Liver (tissue), 8 donors: ENCODE measurements at regions not wholly inside any gene's neighbourhood (a gene's known extent, or its start where the extent isn't known, plus 50 kb on each side); places are given as distances from the start of the nearest gene placed in this dataset.

Source experiments
- DNase-seq: peaks from one replicate; pipeline ENCODE4 v3.0.0-alpha.2; 2017; ENCODE audit warnings: low spot score
- H3K27ac ChIP-seq, 2 donors: one replicate each; pipeline ENCODE4 v1.7.0; 2013; ENCODE audit warnings: inconsistent platforms in 2 of 2, low read length in 2 of 2, control low read depth in 1 of 2, low read depth in 1 of 2, mild to moderate bottlenecking in 1 of 2
- H3K27me3 ChIP-seq, 4 donors: one replicate each; pipeline versions ENCODE4 v1.6.1 to v1.7.0; 2013; ENCODE audit warnings: low read length in 3 of 4, inconsistent platforms in 1 of 4, mild to moderate bottlenecking in 1 of 4, moderate library complexity in 1 of 4; ENCODE audit not compliant: control insufficient read depth in 4 of 4, insufficient read depth in 4 of 4
- H3K36me3 ChIP-seq, 4 donors: one replicate each; pipeline versions ENCODE4 v1.6.1 to v1.7.0; 2013; ENCODE audit warnings: low read length in 3 of 4, mild to moderate bottlenecking in 3 of 4, low read depth in 1 of 4, moderate library complexity in 1 of 4; ENCODE audit not compliant: control insufficient read depth in 4 of 4, insufficient read depth in 3 of 4
- H3K4me1 ChIP-seq, 4 donors: one replicate each; pipeline versions ENCODE4 v1.6.1 to v1.7.0; 2013; ENCODE audit warnings: low read length in 3 of 4, mild to moderate bottlenecking in 3 of 4, moderate library complexity in 1 of 4; ENCODE audit not compliant: control insufficient read depth in 4 of 4, insufficient read depth in 4 of 4
- H3K4me3 ChIP-seq, 3 donors: one replicate each; pipeline versions ENCODE4 v1.6.1 to v1.7.0; 2013; ENCODE audit warnings: low read length in 3 of 3, control low read depth in 1 of 3, low read depth in 1 of 3, mild to moderate bottlenecking in 1 of 3
- H3K9ac ChIP-seq, 2 donors: one replicate each; pipeline ENCODE4 v1.7.0; 2013; ENCODE audit warnings: low read length in 2 of 2, mild to moderate bottlenecking in 2 of 2, moderate library complexity in 2 of 2, control low read depth in 1 of 2, low read depth in 1 of 2
- H3K9me3 ChIP-seq, 4 donors: one replicate each; pipeline versions ENCODE4 v1.6.1 to v1.7.0; 2013; ENCODE audit warnings: low read length in 3 of 4; ENCODE audit not compliant: control insufficient read depth in 4 of 4
- EGR1 ChIP-seq, 2 donors: IDR thresholded peaks; 2 replicates each; pipeline ENCODE4 v1.6.1; 2016 to 2018; ENCODE audit warnings: antibody characterized with exemption in 2 of 2, low read depth in 2 of 2
- FOXA1 ChIP-seq: IDR thresholded peaks from 2 replicates; pipeline ENCODE4 v1.6.1; 2016; ENCODE audit warnings: antibody characterized with exemption
- FOXA2 ChIP-seq: IDR thresholded peaks from 2 replicates; pipeline ENCODE4 v1.6.1; 2016; ENCODE audit warnings: antibody characterized with exemption
- GABPA ChIP-seq, 2 donors: IDR thresholded peaks in 1 of 2; conservative IDR thresholded peaks in 1 of 2; 2 replicates each; pipeline ENCODE4 v1.6.1; 2016; ENCODE audit warnings: antibody characterized with exemption in 2 of 2, mild to moderate bottlenecking in 1 of 2, moderate library complexity in 1 of 2
- HNF4A ChIP-seq, 2 donors: conservative IDR thresholded peaks; 2 replicates each; pipeline ENCODE4 v1.6.1; 2016; ENCODE audit warnings: antibody characterized with exemption in 2 of 2, mild to moderate bottlenecking in 2 of 2
- HNF4G ChIP-seq: IDR thresholded peaks from 2 replicates; pipeline ENCODE4 v1.6.1; 2016; ENCODE audit warnings: antibody characterized with exemption
- JUND ChIP-seq, 2 donors: IDR thresholded peaks; 2 replicates each; pipeline ENCODE4 v1.6.1; 2016; ENCODE audit warnings: antibody characterized with exemption in 2 of 2
- NR2F2 ChIP-seq: IDR thresholded peaks from 2 replicates; pipeline ENCODE4 v1.6.1; 2016; ENCODE audit warnings: antibody characterized with exemption
- RXRA ChIP-seq, 2 donors: IDR thresholded peaks; 2 replicates each; pipeline ENCODE4 v1.6.1; 2017 to 2018; ENCODE audit warnings: antibody characterized with exemption in 2 of 2, mild to moderate bottlenecking in 1 of 2
- SP1 ChIP-seq: IDR thresholded peaks from 2 replicates; pipeline ENCODE4 v1.6.1; 2018; ENCODE audit warnings: antibody characterized with exemption, mild to moderate bottlenecking
- TAF1 ChIP-seq: conservative IDR thresholded peaks from 2 replicates; pipeline ENCODE4 v1.6.1; 2016; ENCODE audit warnings: antibody characterized with exemption, mild to moderate bottlenecking
- YY1 ChIP-seq: IDR thresholded peaks from 2 replicates; pipeline ENCODE4 v1.6.1; 2016; ENCODE audit warnings: antibody characterized with exemption, mild to moderate bottlenecking
- WGBS: extraction: QIAGEN DNeasy Blood & Tissue Kit; methylation state at CpG from one replicate; pipeline ENCODE4 v1.1.7; 2013; 5-methylcytosine and 5-hydroxymethylcytosine counted together
- TF ChIP-seq, protein P1 (sequence below): IDR thresholded peaks from 2 replicates; pipeline ENCODE4 v1.6.1; 2016; ENCODE audit warnings: antibody characterized with exemption
- TF ChIP-seq, protein P2 (sequence below): fragments of 150-350 bp; IDR thresholded peaks from 2 replicates; pipeline ENCODE4 v1.5.1; 2017; ENCODE audit warnings: improper control_type of control experiment, low read depth, low read length; ENCODE audit not compliant: missing input control
- TF ChIP-seq, protein P3 (sequence below): IDR thresholded peaks from 2 replicates; pipeline ENCODE4 v1.6.1; 2016; ENCODE audit warnings: antibody characterized with exemption, mild to moderate bottlenecking
- TF ChIP-seq, protein P4 (sequence below): IDR thresholded peaks from 2 replicates; pipeline ENCODE4 v1.6.1; 2016; ENCODE audit warnings: antibody characterized with exemption
- donor health status: healthy.
- donor health status: healthy.
- donor health status: healthy.
- donor health status: healthy.
- donor health status: healthy.

DNA sequence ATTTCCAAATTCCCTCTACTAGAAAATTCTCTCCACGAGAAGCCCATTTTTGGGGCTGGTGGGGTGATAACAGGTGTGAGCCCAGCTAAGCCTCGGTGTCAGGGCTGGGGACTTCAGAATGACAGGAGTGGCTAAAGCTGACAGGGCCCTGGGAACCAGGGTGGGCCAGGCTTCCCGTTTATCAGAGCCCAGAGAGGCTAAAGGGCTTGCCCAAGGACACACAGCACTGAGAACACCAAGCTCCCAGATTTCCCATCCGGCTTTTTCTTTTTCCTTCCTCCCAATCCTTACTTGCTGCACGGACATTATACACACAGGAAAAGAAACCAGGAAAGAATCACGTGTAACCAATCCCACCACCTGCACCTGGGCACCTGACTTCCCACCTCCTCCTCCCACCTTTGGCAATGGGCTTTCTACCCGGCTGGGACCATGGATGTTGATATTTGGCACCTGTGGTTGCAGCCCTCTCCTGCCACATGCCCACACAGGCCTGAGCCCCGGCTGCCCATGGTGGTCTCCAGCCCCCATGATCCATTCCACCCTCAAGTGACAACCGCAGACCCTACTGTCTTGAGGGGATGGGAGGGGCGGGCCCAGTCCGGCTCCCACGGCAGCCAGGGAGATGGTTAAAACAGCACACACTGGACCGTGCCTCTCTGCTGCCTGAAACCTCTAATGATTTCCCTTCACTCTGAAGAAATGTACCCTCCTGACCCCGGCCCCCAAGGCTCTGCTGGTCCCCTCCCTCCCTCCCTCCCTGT is 78.9 kb downstream of the ENGASE start:
- Histone ChIP-seq H3K27ac (no peak overlapping the region), H3K9ac (no peak overlapping the region), H3K4me1 (no peaks in the 10 kb centered on the region), H3K9me3 (no peaks in the 10 kb centered on the region), H3K4me3 (no peak overlapping the region), H3K36me3 (no peaks in the 10 kb centered on the region), H3K27me3 (peaks cover 0 to 4% (median 3%) of the 10 kb centered on the region in 4 donors)
- 52% methylated on average over 14 of the region's 14 CpGs for WGBS
- no peak for DNase-seq
- TF ChIP-seq, protein P1, sequence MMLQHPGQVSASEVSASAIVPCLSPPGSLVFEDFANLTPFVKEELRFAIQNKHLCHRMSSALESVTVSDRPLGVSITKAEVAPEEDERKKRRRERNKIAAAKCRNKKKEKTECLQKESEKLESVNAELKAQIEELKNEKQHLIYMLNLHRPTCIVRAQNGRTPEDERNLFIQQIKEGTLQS, result no peak
- TF ChIP-seq, protein P2, sequence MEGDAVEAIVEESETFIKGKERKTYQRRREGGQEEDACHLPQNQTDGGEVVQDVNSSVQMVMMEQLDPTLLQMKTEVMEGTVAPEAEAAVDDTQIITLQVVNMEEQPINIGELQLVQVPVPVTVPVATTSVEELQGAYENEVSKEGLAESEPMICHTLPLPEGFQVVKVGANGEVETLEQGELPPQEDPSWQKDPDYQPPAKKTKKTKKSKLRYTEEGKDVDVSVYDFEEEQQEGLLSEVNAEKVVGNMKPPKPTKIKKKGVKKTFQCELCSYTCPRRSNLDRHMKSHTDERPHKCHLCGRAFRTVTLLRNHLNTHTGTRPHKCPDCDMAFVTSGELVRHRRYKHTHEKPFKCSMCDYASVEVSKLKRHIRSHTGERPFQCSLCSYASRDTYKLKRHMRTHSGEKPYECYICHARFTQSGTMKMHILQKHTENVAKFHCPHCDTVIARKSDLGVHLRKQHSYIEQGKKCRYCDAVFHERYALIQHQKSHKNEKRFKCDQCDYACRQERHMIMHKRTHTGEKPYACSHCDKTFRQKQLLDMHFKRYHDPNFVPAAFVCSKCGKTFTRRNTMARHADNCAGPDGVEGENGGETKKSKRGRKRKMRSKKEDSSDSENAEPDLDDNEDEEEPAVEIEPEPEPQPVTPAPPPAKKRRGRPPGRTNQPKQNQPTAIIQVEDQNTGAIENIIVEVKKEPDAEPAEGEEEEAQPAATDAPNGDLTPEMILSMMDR, result no peak
- TF ChIP-seq, protein P3, sequence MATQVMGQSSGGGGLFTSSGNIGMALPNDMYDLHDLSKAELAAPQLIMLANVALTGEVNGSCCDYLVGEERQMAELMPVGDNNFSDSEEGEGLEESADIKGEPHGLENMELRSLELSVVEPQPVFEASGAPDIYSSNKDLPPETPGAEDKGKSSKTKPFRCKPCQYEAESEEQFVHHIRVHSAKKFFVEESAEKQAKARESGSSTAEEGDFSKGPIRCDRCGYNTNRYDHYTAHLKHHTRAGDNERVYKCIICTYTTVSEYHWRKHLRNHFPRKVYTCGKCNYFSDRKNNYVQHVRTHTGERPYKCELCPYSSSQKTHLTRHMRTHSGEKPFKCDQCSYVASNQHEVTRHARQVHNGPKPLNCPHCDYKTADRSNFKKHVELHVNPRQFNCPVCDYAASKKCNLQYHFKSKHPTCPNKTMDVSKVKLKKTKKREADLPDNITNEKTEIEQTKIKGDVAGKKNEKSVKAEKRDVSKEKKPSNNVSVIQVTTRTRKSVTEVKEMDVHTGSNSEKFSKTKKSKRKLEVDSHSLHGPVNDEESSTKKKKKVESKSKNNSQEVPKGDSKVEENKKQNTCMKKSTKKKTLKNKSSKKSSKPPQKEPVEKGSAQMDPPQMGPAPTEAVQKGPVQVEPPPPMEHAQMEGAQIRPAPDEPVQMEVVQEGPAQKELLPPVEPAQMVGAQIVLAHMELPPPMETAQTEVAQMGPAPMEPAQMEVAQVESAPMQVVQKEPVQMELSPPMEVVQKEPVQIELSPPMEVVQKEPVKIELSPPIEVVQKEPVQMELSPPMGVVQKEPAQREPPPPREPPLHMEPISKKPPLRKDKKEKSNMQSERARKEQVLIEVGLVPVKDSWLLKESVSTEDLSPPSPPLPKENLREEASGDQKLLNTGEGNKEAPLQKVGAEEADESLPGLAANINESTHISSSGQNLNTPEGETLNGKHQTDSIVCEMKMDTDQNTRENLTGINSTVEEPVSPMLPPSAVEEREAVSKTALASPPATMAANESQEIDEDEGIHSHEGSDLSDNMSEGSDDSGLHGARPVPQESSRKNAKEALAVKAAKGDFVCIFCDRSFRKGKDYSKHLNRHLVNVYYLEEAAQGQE, result no peak
- TF ChIP-seq HNF4G (no peak), NR2F2 (no peak)
- TF ChIP-seq, protein P4, sequence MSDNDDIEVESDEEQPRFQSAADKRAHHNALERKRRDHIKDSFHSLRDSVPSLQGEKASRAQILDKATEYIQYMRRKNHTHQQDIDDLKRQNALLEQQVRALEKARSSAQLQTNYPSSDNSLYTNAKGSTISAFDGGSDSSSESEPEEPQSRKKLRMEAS, result no peak

DNA sequence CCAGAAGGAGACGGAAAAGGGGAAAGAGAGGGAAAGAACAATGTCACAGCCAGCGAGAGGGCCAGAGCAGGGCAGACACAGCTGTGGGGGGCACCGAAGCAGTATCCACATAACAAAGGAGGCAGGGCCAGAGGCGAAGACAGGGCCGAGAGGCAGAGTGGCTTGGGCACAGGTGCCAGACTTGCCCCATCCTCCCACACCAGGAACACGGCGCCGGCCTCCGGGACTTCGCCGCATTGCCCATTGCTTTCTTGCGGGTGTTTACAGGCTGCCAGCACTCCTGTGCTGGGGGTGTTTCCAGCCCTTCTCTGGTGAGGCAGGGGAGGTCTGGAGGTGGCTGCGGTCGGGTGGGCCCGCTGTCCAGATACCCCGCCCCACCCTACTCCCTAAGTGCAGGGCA is 78.0 kb downstream of the ENGASE start:
- Histone ChIP-seq H3K9me3 (no peaks in the 10 kb centered on the region), H3K9ac (no peak overlapping the region), H3K4me3 (no peak overlapping the region), H3K27me3 (peaks cover 0 to 4% (median 3%) of the 10 kb centered on the region in 4 donors), H3K36me3 (no peaks in the 10 kb centered on the region), H3K27ac (no peak overlapping the region), H3K4me1 (no peaks in the 10 kb centered on the region)
- 32% methylated on average over 16 of the region's 16 CpGs for WGBS
- DNase-seq, result no peak
- TF ChIP-seq SP1, result no peak
- TF ChIP-seq HNF4G, result no peak
- TF ChIP-seq RXRA (IDR thresholded peaks at IDR 0.05), result no peak
- TF ChIP-seq, protein P1, result no peak
- TF ChIP-seq, protein P4, result no peak
- no peak for TF ChIP-seq NR2F2
- TF ChIP-seq, protein P2, result no peak
- TF ChIP-seq JUND (IDR thresholded peaks at IDR 0.05), result no peak
- no peak for TF ChIP-seq GABPA (IDR thresholded peaks at IDR 0.05 in 1 of 2, conservative IDR thresholded peaks at IDR 0.05 in 1 of 2)
- TF ChIP-seq, protein P3, result no peak
- TF ChIP-seq EGR1 (IDR thresholded peaks at IDR 0.05; ENCODE audit: low read depth in 2 of 2), result no peak
- TF ChIP-seq YY1, result no peak
- TF ChIP-seq TAF1, result no peak
- no peak for TF ChIP-seq HNF4A (conservative IDR thresholded peaks at IDR 0.05)
- TF ChIP-seq FOXA1, result no peak
- TF ChIP-seq FOXA2, result no peak
